GM21360 (cell line): ENCODE measurements at regions not wholly inside any gene's neighbourhood (a gene's known extent, or its start where the extent isn't known, plus 50 kb on each side); places are given as distances from the start of the nearest gene placed in this dataset.

Experiments
- ATAC-seq: cut with Tn5 transposase; IDR thresholded peaks from one replicate; pipeline ENCODE4 v1.9.1; 2021; ENCODE audit warnings: mild to moderate bottlenecking, moderate library complexity; ENCODE audit not compliant: unreplicated experiment

DNA sequence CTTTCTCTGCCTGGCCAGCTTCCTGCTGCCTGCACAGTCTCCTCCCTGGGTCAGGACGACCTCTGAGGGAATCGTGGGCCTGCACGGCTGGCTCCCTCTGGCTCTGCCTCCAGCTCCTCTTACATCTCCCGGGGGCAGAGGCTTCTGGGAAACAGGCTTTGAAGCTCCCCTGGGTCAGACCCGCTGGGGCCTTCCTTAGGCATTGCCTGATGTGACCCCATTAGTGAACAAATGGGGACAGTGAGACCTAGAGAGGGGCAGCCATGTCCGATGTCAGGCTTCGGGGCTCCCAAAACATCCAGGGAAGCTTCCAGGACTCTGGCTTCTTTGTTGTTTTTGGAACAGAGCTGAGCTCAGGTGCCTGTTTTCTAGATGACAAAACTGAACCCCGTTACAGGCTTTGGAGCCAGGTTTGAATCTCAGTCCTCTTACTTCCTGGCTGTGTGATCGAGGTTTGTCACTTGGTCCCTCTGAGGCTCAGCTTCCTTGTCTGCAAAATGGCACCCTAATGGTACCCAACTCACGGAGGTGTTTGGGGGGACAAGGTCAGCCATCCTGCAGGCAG, 94.3 kb downstream of the CEBPB start:
- no peak for ATAC-seq

- ATAC-seq: peak; percentile 46
These were observed 94.9 kb downstream of the CEBPB start for GRCh38 chr20:50285376-50286173.

- peak; percentile 34 for ATAC-seq
These were observed 95.5 kb downstream of the CEBPB start for GRCh38 chr20:50286174-50286511.

DNA sequence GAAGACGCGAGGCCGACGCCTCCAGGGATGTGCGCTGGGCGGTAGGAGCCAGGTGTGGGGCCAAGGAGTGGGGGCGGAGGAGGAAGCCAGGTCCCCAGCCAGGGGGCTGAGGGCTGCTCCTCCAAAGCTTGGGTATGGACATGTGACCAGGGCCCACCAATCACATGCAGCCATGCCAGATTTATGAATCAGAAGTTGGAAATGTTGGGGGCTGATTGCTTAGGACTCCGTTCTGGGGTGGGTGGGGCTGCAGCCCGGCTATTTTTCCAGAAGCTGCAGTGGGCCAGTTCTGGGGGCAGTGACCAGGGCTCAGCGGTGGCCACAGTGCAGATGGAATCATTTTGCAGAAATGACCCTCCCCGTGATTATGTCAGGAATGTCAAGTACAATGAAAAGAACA, 96.0 kb downstream of the CEBPB start:
- ATAC-seq: peak; percentile 46

- no peak for ATAC-seq
These were observed 96.9 kb downstream of the CEBPB start for GRCh38 chr20:50287512-50287911.

- no peak for ATAC-seq
These were observed 97.5 kb downstream of the CEBPB start for GRCh38 chr20:50288128-50288623.

- ATAC-seq: no peak
These were observed 99.0 kb downstream of the CEBPB start for GRCh38 chr20:50289581-50289980.

DNA sequence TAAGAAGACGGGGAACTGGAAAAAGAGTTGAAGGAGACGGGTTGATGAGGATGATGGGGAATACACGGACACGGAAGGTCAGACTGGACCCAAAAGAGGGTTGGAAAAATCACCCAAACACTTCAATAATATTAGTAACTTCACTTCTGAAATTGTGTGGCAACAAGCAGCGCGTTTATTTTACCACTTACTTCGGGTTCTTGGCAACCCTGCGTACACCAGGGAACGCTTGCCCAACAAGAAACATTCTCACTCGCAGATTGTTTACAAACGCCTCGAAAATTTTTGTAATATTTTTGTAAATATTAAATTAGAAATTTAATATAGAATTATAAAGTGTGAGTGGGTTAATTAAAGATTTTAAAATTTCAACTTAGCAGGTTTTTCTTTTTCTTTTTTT, 99.5 kb downstream of the CEBPB start:
- no peak for ATAC-seq

DNA sequence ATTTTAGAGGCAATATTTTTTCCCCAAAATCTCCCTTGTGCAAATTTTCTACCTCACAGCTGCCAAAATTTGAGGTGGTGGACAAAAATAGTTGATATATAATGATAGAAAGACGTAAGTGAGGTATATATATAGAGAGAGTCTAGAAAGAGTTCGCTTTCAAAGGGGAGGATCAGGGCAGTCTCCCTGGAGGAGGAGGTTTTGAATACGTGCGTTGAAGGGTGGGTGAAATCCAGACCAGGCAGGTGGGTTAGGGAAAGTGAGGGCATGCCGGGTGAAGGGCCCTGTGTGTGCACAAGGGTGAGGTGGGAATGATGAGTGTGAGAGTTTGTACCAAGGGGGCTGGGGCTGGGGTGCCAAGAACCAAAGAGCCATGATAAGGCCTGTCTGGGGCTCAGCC, 100.2 kb downstream of the CEBPB start:
- ATAC-seq: no peak

- ATAC-seq: no peak
These were observed 100.8 kb downstream of the CEBPB start for GRCh38 chr20:50291254-50292078.

DNA sequence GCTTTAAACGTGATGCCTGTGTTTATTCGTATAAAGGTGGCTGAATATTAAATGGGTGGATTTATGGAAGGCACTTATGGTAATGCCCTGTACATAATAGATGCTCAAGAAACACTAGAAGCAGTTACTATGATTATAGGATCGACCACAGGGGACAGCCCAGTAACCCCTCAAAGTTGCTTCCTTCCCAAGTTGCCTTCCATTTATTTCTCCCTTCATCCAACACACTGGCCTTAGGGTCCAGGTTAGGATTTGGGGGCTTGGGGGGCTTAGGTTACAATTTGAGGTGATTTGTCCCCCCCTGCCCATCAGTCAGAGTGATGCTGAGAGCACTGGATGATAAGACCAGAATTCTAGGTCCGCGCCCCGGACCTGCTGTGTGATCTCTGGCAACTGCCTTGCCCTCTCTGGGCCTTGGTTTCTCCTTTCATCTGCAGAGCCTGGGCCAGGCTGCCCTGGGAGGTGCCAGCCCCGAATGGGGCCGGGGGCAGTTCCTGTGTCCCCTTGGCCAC, 101.5 kb downstream of the CEBPB start:
- no peak for ATAC-seq

- ATAC-seq: no peak
These were observed 102.1 kb downstream of the CEBPB start for GRCh38 chr20:50292591-50293283.

DNA sequence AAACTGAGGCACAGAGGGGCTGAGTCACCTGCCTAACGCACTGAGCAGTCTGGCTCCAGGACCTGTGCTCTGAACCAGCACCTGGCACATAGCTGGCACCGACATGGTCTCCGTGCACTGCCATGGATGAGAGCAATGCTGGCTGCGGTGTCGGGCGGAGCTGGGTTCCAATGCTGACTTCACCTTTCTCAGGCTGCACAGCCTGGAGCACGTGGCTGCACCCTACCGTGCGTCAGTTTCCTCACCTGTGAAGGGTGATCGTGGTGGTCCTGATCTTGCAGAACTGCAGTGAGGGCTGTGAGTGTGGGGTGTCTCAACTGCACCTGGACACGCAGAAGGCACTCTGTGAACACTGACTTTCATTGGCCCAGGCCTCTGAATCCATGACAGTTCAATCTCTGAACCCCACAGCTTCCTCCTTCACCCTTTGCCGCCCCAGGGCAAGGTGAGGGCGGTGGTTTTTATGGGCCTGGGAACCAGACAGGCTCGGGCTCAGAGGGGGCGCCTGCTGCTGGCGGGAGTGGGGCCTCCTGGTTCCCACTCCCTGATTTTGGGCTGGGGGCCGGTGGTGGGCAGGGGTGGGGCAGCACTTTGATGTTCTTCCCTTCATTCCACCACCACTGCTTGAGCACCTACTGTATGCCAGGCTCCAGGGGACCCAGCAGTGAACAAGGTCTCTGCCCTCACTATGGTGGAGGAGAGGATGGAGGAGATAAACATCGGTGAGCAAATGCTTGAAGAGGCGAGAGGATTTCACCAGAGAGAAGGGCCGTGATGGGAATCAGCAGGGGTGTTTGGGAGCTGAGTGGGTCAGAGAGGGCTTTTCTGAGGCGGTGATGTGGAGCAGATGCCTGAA, 102.9 kb downstream of the CEBPB start:
- ATAC-seq: no peak

GRCh38 chr20:50294164-50295088, 103.8 kb downstream of the CEBPB start:
- no peak for ATAC-seq

DNA sequence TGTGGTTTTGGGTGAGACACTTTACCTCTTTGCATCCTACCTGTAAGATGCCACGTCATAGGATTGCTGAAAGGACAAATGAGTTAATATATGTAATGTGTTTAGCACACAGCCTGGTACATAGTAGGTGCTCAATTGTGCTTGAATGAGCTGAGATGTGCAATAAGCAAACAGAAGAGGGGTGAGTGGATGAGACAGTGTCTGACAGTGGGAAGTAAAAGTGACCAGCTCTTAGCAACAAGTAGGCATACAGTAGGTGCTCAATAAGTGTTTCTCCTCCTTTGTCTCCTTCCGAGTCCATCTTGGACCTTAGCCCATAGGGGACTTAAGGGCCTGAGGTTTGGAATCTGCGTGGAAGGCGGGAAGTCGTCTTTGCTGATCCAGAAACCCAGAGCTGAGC, 104.7 kb downstream of the CEBPB start:
- ATAC-seq: no peak

DNA sequence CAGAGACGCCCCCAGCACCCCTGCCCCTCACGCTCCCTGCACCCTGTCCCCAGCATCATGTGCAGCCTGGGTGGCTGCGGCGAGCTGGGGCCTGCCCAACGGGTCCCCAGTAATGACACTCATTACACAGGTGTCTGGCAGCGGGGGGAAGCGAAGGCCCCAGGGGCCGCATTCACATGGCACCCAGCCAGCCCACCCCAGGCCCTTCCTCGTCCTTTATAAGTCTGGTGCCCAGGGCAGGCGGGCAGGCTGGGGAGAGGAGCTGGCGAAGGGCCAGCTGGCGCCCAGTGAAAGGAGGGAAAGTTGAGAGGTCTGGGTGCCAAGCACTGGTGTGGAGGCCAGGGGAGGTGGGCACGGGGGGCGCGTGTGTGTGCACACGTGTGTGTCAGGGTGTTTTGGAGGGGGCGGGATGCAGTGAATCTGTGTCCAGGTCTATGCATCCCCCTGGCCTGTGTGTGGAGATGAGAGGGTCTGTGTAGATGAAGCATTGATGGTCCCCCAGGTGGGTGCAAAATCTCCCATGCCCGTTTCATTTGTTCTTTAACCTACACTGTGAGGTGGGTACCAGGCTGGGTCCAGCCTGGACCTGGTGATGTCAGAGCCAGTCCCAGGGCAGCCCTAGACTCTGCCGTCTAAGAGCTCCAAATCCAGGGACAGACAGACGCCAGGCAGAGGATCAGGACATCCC, 105.3 kb downstream of the CEBPB start:
- ATAC-seq: no peak

DNA sequence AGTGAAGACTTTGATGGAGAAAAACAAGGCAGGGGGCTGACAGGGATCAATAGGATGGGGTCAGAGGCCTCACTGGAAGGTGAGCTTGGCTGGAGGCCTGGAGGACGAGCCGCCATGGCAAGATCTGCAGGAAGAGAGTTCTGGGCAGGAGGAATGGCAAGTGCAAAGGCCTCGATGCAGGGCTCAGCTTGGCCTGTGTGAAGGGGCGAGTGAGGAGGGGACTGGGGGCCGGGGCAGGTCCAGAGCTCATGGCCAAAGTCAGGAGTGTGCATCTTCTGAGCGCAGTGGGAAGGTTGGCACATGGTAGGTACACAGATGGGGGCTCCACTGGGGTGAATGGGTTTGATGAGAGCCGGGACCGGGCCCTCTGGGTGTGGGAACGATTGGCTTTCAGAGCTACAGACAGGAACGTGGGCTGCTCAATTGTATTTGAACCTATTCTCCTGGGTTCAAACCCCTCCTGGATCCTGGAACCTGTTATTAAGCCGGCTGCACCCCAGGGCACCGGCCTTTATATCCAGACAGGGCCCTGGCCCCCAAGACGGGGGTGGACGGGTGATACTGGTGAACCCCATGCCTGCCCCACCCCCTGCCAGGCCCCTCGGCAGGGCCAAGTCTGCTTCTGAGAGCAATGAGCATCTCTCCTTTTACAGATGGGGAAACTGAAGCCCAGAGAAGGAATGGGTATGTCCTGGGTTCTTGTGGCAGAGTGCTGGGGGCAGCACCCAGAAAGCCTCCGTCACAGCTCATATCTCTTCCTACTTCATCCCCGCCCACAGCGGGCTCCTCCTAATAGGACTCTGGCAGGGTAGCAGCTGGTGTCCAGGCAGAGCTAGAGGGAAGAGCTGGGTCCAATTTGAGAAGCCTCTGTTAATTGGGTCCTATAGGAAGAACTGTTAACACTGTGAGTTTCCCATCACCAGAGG, 106.1 kb downstream of the CEBPB start:
- ATAC-seq: no peak
